Urothelium cell line (cell line): ENCODE measurements at regions not wholly inside any gene's neighbourhood (a gene's known extent, or its start where the extent isn't known, plus 50 kb on each side); places are given as distances from the start of the nearest gene placed in this dataset.

Experiments
- DNase-seq: peaks from one replicate; pipeline ENCODE4 v3.0.0; 2011; ENCODE audit warnings: low spot score, mixed read lengths
- FAIRE-seq: peaks from 2 replicates; lab custom pipeline; 2011; peaks lifted over from hg19 to GRCh38; lab: Jason Lieb, UNC

- FAIRE-seq = no peak
- no peak for DNase-seq
These were observed 92.6 kb upstream of the PBX1 start for GRCh38 chr1:164466429-164466828.

GRCh38 chr1:164470996-164471395 is 88.0 kb upstream of the PBX1 start:
- FAIRE-seq (no peak), DNase-seq (no peak)

GRCh38 chr1:164472841-164473240 is 86.1 kb upstream of the PBX1 start:
- FAIRE-seq (no peak), DNase-seq (no peak)

- FAIRE-seq (no peak), DNase-seq (peak; percentile 14)
These were observed 85.4 kb upstream of the PBX1 start for GRCh38 chr1:164473544-164473943.

- FAIRE-seq (no peak), DNase-seq (no peak)
These were observed 83.2 kb upstream of the PBX1 start for GRCh38 chr1:164475834-164476233.

GRCh38 chr1:164477343-164477742 is 81.6 kb upstream of the PBX1 start:
- FAIRE-seq (no peak), DNase-seq (no peak)

- FAIRE-seq (no peak), DNase-seq (no peak)
These were observed 79.7 kb upstream of the PBX1 start for GRCh38 chr1:164479242-164479641.

- DNase-seq (no peak), FAIRE-seq (no peak)
These were observed 78.6 kb upstream of the PBX1 start for GRCh38 chr1:164480285-164480907.

GRCh38 chr1:164495905-164496304 is 63.1 kb upstream of the PBX1 start:
- no peak for DNase-seq
- no peak for FAIRE-seq

GRCh38 chr1:164498792-164499191 is 60.2 kb upstream of the PBX1 start:
- FAIRE-seq = no peak
- no peak for DNase-seq

GRCh38 chr1:164504749-164505148 is 54.2 kb upstream of the PBX1 start:
- FAIRE-seq (no peak), DNase-seq (no peak)
